ENCODE measurements at regions not wholly inside any gene's neighbourhood (a gene's known extent, or its start where the extent isn't known, plus 50 kb on each side); places are given as distances from the start of the nearest gene placed in this dataset.

DNA sequence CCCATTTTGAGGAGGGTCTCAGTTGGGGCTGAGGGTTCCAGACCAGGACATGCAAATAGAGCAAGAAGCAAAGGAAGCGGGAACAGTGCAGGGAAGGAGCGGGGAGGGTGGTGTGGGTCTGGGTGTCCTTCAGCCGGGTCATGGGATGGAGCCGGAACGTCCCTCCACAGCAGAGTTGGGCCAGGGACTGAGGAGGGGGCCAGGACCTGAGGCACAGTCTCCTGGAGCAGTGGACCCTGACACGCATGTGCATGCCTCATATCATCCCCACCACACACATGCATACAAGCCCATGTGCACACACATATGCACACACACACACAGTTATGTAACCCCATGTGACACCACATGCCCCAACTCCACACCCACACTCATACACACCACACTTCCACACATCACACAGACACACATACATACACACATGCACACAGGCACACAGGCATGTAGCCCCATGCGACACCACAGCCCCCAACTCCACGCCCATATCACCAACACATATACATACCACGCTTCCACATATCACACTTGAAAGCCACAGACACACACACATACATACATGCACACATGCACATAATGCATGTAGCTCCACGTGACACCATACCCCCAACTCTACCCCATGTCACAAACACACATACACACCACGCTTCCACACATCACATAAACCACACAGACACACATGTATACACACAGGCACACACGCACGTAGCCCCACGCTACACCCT lies 1026.6 kb downstream of the BRD1 start:
- no peak overlapping the region for H3K27ac ChIP-seq (ENCODE audit: low read depth, low read length)
- no peak overlapping the region for H3K9ac ChIP-seq (ENCODE audit: low read length in 5 of 5)
- H3K9me3 ChIP-seq (ENCODE audit: control insufficient read depth in 5 of 5, low read length in 5 of 5), result no peaks in the 10 kb centered on the region
- H3K36me3 ChIP-seq (ENCODE audit: control insufficient read depth in 5 of 5, insufficient read depth in 5 of 5, low read length in 5 of 5), result no peaks in the 10 kb centered on the region
- peaks cover 4 to 47% (median 14%) of the 10 kb centered on the region in 5 donors for H3K27me3 ChIP-seq (ENCODE audit: control insufficient read depth in 5 of 5, insufficient read depth in 4 of 5, low read length in 5 of 5)
- H3K4me3 ChIP-seq (ENCODE audit: low read depth in 1 of 5, low read length in 5 of 5), result no peak overlapping the region
- no peaks in the 10 kb centered on the region for H3K4me1 ChIP-seq (ENCODE audit: control insufficient read depth in 5 of 5, insufficient read depth in 5 of 5, low read length in 5 of 5)

GRCh38 chr22:48800036-48800885 lies 1027.4 kb downstream of the BRD1 start:
- Histone ChIP-seq H3K9me3 (ENCODE audit: control insufficient read depth in 5 of 5, low read length in 5 of 5) (no peaks in the 10 kb centered on the region), H3K9ac (ENCODE audit: low read length in 5 of 5) (no peak overlapping the region), H3K4me1 (ENCODE audit: control insufficient read depth in 5 of 5, insufficient read depth in 5 of 5, low read length in 5 of 5) (no peaks in the 10 kb centered on the region), H3K27me3 (ENCODE audit: control insufficient read depth in 5 of 5, insufficient read depth in 4 of 5, low read length in 5 of 5) (peaks cover 0 to 42% (median 15%) of the 10 kb centered on the region in 5 donors), H3K4me3 (ENCODE audit: low read depth in 1 of 5, low read length in 5 of 5) (no peak overlapping the region), H3K36me3 (ENCODE audit: control insufficient read depth in 5 of 5, insufficient read depth in 5 of 5, low read length in 5 of 5) (no peaks in the 10 kb centered on the region), H3K27ac (ENCODE audit: low read depth, low read length) (no peak overlapping the region)

DNA sequence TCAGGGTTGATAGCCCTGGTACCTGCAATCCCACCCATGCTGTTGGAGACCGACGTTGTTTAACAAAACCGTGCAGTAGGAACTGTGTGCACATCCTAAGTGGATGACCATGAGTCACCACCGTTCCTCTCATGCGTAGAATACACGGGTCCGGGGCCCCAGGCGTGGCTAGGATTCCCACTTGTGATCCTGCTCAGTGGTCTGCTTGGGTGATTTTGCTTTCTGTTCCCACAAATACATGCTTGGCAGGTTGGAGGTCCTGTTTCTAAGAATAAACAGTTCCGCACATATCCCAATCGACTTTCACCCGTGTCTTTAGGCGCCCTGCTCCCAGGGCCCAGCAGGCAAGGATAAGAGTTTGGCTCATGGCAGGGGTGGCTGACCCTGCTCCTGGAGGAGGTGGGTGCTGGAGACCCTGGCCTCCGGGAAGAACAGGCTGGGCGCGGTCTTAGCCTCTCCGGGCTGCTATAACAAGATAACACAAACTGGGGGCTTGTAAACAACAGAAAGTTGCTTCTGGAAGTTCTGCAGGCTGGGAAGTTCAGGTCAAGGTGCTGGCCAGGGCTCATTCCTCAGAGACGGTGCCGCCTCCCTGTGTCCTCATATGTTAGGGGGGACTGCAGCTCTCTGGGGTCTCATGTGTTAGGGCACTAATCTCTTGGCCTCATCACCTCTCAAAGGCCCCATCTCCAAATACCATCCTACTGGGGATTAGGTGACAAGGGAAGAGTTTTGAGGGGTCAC lies 1028.3 kb downstream of the BRD1 start:
- Histone ChIP-seq H3K9me3 (ENCODE audit: control insufficient read depth in 5 of 5, low read length in 5 of 5) (no peaks in the 10 kb centered on the region), H3K27ac (ENCODE audit: low read depth, low read length) (no peak overlapping the region), H3K9ac (ENCODE audit: low read length in 5 of 5) (no peak overlapping the region), H3K4me3 (ENCODE audit: low read depth in 1 of 5, low read length in 5 of 5) (no peak overlapping the region), H3K4me1 (ENCODE audit: control insufficient read depth in 5 of 5, insufficient read depth in 5 of 5, low read length in 5 of 5) (no peaks in the 10 kb centered on the region), H3K36me3 (ENCODE audit: control insufficient read depth in 5 of 5, insufficient read depth in 5 of 5, low read length in 5 of 5) (no peaks in the 10 kb centered on the region), H3K27me3 (ENCODE audit: control insufficient read depth in 5 of 5, insufficient read depth in 4 of 5, low read length in 5 of 5) (peaks cover 0 to 38% (median 15%) of the 10 kb centered on the region in 5 donors)

DNA sequence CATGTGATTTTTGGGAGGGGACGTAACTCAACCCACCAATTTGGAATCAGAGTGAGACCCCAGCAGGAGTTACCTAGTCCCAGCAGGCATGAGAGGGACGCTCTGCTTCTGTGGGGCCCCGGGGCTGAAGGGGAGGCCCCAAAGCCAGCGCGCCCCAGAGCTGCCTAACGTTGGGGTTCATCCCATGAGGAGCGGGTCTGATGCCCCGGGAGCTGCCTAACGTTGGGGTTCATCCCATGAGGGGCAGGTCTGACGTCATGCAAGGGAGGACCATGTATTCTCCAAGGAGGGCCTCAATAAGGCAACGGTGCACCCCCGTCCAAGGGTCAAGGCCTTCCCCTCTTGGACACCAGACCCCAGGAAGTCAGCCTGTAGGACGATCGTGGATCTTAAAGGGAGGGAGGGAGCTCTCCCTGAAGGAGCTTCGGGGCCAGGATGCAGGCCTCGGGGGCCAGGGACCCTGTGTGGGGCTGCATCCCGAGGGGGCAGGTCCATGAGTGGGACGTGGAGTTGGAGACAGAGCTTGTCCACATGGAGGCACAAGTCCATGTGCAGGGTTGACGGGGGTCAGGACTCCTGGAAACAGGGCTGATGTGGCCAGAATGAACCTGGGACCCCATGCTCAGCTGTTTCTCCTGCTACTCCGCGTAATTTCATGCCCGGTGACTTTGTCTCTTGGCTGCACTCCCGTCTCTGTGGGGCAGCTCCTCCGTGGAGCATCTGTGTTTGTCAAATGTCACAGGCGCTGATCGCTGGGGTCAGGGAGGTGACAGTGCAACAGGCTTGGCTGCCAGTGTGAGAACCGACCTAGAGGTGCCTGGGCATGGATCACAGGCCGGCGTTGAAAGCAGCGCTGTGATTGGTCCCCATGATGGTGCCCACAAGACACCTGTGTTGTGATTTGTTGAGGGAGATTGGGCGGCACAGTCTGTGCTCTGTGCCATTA lies 1029.1 kb downstream of the BRD1 start:
- Histone ChIP-seq H3K27me3 (ENCODE audit: control insufficient read depth in 5 of 5, insufficient read depth in 4 of 5, low read length in 5 of 5) (peaks cover 0 to 35% (median 15%) of the 10 kb centered on the region in 5 donors), H3K9me3 (ENCODE audit: control insufficient read depth in 5 of 5, low read length in 5 of 5) (peaks cover 0 to 5% (median 0%) of the 10 kb centered on the region in 5 donors), H3K36me3 (ENCODE audit: control insufficient read depth in 5 of 5, insufficient read depth in 5 of 5, low read length in 5 of 5) (no peaks in the 10 kb centered on the region), H3K9ac (ENCODE audit: low read length in 5 of 5) (no peak overlapping the region), H3K27ac (ENCODE audit: low read depth, low read length) (no peak overlapping the region), H3K4me3 (ENCODE audit: low read depth in 1 of 5, low read length in 5 of 5) (no peak overlapping the region), H3K4me1 (ENCODE audit: control insufficient read depth in 5 of 5, insufficient read depth in 5 of 5, low read length in 5 of 5) (no peaks in the 10 kb centered on the region)

DNA sequence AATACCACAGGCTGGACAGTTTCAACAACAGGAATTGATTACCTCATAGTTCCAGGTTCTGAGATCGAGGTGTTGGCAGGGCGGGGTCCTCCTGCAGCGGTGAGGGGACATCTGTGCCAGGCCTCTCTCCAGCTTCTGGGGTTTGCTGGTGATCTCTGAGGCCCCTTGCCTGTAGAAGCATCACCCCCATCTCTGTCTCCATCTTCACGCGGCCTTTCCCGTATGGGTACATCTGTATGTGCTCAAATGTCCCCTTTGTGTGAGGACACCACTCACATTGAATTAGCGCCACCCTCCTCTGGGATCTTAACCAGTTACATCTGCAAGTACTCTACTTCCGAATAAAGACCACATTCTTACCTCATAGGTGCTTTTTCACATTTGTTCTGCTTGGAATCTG lies 1029.9 kb downstream of the BRD1 start:
- H3K27ac ChIP-seq (ENCODE audit: low read depth, low read length), result no peak overlapping the region
- peaks cover 0 to 31% (median 15%) of the 10 kb centered on the region in 5 donors for H3K27me3 ChIP-seq (ENCODE audit: control insufficient read depth in 5 of 5, insufficient read depth in 4 of 5, low read length in 5 of 5)
- H3K4me1 ChIP-seq (ENCODE audit: control insufficient read depth in 5 of 5, insufficient read depth in 5 of 5, low read length in 5 of 5), result no peaks in the 10 kb centered on the region
- H3K4me3 ChIP-seq (ENCODE audit: low read depth in 1 of 5, low read length in 5 of 5), result no peak overlapping the region
- H3K9ac ChIP-seq (ENCODE audit: low read length in 5 of 5), result no peak overlapping the region
- H3K36me3 ChIP-seq (ENCODE audit: control insufficient read depth in 5 of 5, insufficient read depth in 5 of 5, low read length in 5 of 5), result no peaks in the 10 kb centered on the region
- H3K9me3 ChIP-seq (ENCODE audit: control insufficient read depth in 5 of 5, low read length in 5 of 5), result peaks cover 0 to 7% (median 0%) of the 10 kb centered on the region in 5 donors

- peaks cover 0 to 28% (median 15%) of the 10 kb centered on the region in 5 donors for H3K27me3 ChIP-seq (ENCODE audit: control insufficient read depth in 5 of 5, insufficient read depth in 4 of 5, low read length in 5 of 5)
- no peaks in the 10 kb centered on the region for H3K4me1 ChIP-seq (ENCODE audit: control insufficient read depth in 5 of 5, insufficient read depth in 5 of 5, low read length in 5 of 5)
- H3K9ac ChIP-seq (ENCODE audit: low read length in 5 of 5), result no peak overlapping the region
- H3K4me3 ChIP-seq (ENCODE audit: low read depth in 1 of 5, low read length in 5 of 5), result no peak overlapping the region
- H3K27ac ChIP-seq (ENCODE audit: low read depth, low read length), result no peak overlapping the region
- no peaks in the 10 kb centered on the region for H3K36me3 ChIP-seq (ENCODE audit: control insufficient read depth in 5 of 5, insufficient read depth in 5 of 5, low read length in 5 of 5)
- H3K9me3 ChIP-seq (ENCODE audit: control insufficient read depth in 5 of 5, low read length in 5 of 5), result peaks cover 0 to 8% (median 0%) of the 10 kb centered on the region in 5 donors
Observed at GRCh38 chr22:48796310-48797015, 1031.2 kb downstream of the BRD1 start.

- Histone ChIP-seq H3K4me1 (ENCODE audit: control insufficient read depth in 5 of 5, insufficient read depth in 5 of 5, low read length in 5 of 5) (no peaks in the 10 kb centered on the region), H3K9ac (ENCODE audit: low read length in 5 of 5) (no peak overlapping the region), H3K36me3 (ENCODE audit: control insufficient read depth in 5 of 5, insufficient read depth in 5 of 5, low read length in 5 of 5) (no peaks in the 10 kb centered on the region), H3K4me3 (ENCODE audit: low read depth in 1 of 5, low read length in 5 of 5) (no peak overlapping the region), H3K9me3 (ENCODE audit: control insufficient read depth in 5 of 5, low read length in 5 of 5) (peaks cover 0 to 8% (median 0%) of the 10 kb centered on the region in 5 donors), H3K27ac (ENCODE audit: low read depth, low read length) (no peak overlapping the region), H3K27me3 (ENCODE audit: control insufficient read depth in 5 of 5, insufficient read depth in 4 of 5, low read length in 5 of 5) (peaks cover 0 to 28% (median 12%) of the 10 kb centered on the region in 5 donors)
Observed at GRCh38 chr22:48795664-48796063, 1032.0 kb downstream of the BRD1 start.

DNA sequence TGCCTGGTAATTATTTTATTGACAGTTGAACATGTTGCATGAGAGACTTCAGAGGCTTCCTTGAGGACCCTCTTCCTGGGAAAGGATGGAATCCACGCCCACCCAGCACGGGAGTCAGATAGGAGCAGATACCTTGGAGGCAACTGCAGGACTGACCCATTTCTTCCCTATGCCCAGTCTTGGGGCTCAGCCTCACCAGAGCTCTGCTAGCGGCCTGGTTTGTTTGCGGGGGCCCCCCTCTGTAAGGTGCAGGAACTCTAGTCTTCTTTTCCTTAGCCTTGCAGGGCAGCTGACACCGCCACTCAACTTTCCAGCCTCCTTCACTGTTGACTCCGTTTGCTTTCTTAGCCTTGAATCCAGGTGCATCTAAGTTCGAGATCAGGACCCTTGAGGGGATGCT lies 1032.8 kb downstream of the BRD1 start:
- Histone ChIP-seq H3K9me3 (ENCODE audit: control insufficient read depth in 5 of 5, low read length in 5 of 5) (peaks cover 0 to 8% (median 0%) of the 10 kb centered on the region in 5 donors), H3K9ac (ENCODE audit: low read length in 5 of 5) (no peak overlapping the region), H3K4me1 (ENCODE audit: control insufficient read depth in 5 of 5, insufficient read depth in 5 of 5, low read length in 5 of 5) (no peaks in the 10 kb centered on the region), H3K4me3 (ENCODE audit: low read depth in 1 of 5, low read length in 5 of 5) (no peak overlapping the region), H3K36me3 (ENCODE audit: control insufficient read depth in 5 of 5, insufficient read depth in 5 of 5, low read length in 5 of 5) (no peaks in the 10 kb centered on the region), H3K27me3 (ENCODE audit: control insufficient read depth in 5 of 5, insufficient read depth in 4 of 5, low read length in 5 of 5) (peaks cover 0 to 23% (median 7%) of the 10 kb centered on the region in 5 donors), H3K27ac (ENCODE audit: low read depth, low read length) (no peak overlapping the region)

DNA sequence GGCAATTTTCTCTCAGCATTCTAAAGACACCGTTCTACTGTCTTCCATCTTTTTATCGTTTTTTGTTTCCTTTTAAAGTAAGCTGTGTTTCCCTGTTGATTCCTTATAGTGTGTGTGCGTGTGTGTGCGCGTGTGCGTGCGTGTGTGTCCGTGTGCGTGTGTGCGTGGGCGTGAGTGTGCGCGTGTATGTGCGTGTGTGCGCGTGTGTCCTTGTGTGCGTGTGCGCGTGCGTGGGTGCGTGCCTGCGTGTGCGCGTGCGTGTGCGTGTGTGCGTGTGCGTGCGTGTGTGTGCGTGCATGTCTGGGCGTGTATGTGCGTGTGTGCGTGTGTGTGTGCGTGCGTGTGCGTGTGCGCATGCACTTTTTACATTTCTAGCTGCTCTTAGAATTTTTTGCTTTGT lies 1033.7 kb downstream of the BRD1 start:
- Histone ChIP-seq H3K36me3 (ENCODE audit: control insufficient read depth in 5 of 5, insufficient read depth in 5 of 5, low read length in 5 of 5) (no peaks in the 10 kb centered on the region), H3K27ac (ENCODE audit: low read depth, low read length) (no peak overlapping the region), H3K4me1 (ENCODE audit: control insufficient read depth in 5 of 5, insufficient read depth in 5 of 5, low read length in 5 of 5) (no peaks in the 10 kb centered on the region), H3K4me3 (ENCODE audit: low read depth in 1 of 5, low read length in 5 of 5) (no peak overlapping the region), H3K9me3 (ENCODE audit: control insufficient read depth in 5 of 5, low read length in 5 of 5) (peaks cover 0 to 8% (median 0%) of the 10 kb centered on the region in 5 donors), H3K27me3 (ENCODE audit: control insufficient read depth in 5 of 5, insufficient read depth in 4 of 5, low read length in 5 of 5) (peaks cover 0 to 17% (median 7%) of the 10 kb centered on the region in 5 donors), H3K9ac (ENCODE audit: low read length in 5 of 5) (no peak overlapping the region)
